Mesenchymal stem cell (in vitro differentiated cells and primary cell): ENCODE measurements at regions not wholly inside any gene's neighbourhood (a gene's known extent, or its start where the extent isn't known, plus 50 kb on each side); places are given as distances from the start of the nearest gene placed in this dataset.

Source experiments
- DNase-seq: peaks from one replicate; pipeline ENCODE4 v3.0.0-alpha.2; 2013
- H2AFZ ChIP-seq: one replicate; pipeline ENCODE4 v1.6.1; 2013; ENCODE audit warnings: low read depth, mild to moderate bottlenecking, control low read depth, inconsistent platforms, low read length, moderate library complexity
- H2AK5ac ChIP-seq: 2 replicates; pipeline ENCODE4 v1.6.1; 2013; ENCODE audit warnings: low read length, moderate library complexity, mild to moderate bottlenecking, inconsistent platforms; ENCODE audit not compliant: severe bottlenecking
- H2BK120ac ChIP-seq: one replicate; pipeline ENCODE4 v1.6.1; 2013; ENCODE audit warnings: low read depth, mild to moderate bottlenecking, inconsistent platforms, low read length, moderate library complexity
- H2BK12ac ChIP-seq, 2 experiments: one replicate each; pipeline ENCODE4 v1.6.1; 2013; ENCODE audit warnings: inconsistent platforms in 2 of 2, low read length in 2 of 2, mild to moderate bottlenecking in 2 of 2, moderate library complexity in 2 of 2, control low read depth in 1 of 2
- H2BK15ac ChIP-seq: one replicate; pipeline ENCODE4 v1.6.1; 2013; ENCODE audit warnings: mild to moderate bottlenecking, low read depth, inconsistent platforms; ENCODE audit not compliant: poor library complexity, severe bottlenecking
- H2BK5ac ChIP-seq: 2 replicates; pipeline ENCODE4 v1.6.1; 2013; ENCODE audit warnings: low read depth, mild to moderate bottlenecking, low read length, control low read depth, inconsistent platforms; ENCODE audit not compliant: poor library complexity, severe bottlenecking
- H3K14ac ChIP-seq, 2 experiments: one replicate each; pipeline ENCODE4 v1.6.1; 2013; ENCODE audit warnings: inconsistent platforms in 2 of 2, low read length in 2 of 2, control low read depth in 1 of 2, mild to moderate bottlenecking in 1 of 2, moderate library complexity in 1 of 2
- H3K18ac ChIP-seq, 2 experiments: one replicate each; pipeline ENCODE4 v1.6.1; 2013; ENCODE audit warnings: inconsistent platforms in 2 of 2, low read length in 2 of 2, control low read depth in 1 of 2, low read depth in 1 of 2, mild to moderate bottlenecking in 1 of 2
- H3K23ac ChIP-seq, 2 experiments: one replicate each; pipeline ENCODE4 v1.6.1; 2013; ENCODE audit warnings: inconsistent platforms in 2 of 2, low read length in 2 of 2, mild to moderate bottlenecking in 2 of 2, moderate library complexity in 2 of 2, control low read depth in 1 of 2
- H3K27ac ChIP-seq: 2 replicates; pipeline ENCODE4 v1.5.1; 2013; ENCODE audit warnings: mild to moderate bottlenecking, moderate library complexity, low read length, control low read depth, inconsistent platforms; ENCODE audit not compliant: poor library complexity, severe bottlenecking
- H3K27me3 ChIP-seq, 2 experiments: 2 replicates each; pipeline versions ENCODE4 v1.6.1 to v1.7.0; 2013; ENCODE audit warnings: low read length in 2 of 2, mild to moderate bottlenecking in 2 of 2, moderate library complexity in 2 of 2, control low read depth in 1 of 2, inconsistent platforms in 1 of 2; ENCODE audit not compliant: control insufficient read depth in 1 of 2, insufficient read depth in 1 of 2
- H3K36me3 ChIP-seq, 2 experiments: 2 replicates each; pipeline versions ENCODE4 v1.6.1 to v1.7.0; 2013; ENCODE audit warnings: low read length in 2 of 2, control low read depth in 1 of 2, inconsistent platforms in 1 of 2, low read depth in 1 of 2, mild to moderate bottlenecking in 1 of 2; ENCODE audit not compliant: insufficient read depth in 2 of 2, control insufficient read depth in 1 of 2
- H3K4ac ChIP-seq, 2 experiments: one replicate each; pipeline ENCODE4 v1.6.1; 2013; ENCODE audit warnings: inconsistent platforms in 2 of 2, low read length in 2 of 2, mild to moderate bottlenecking in 2 of 2, moderate library complexity in 2 of 2, control low read depth in 1 of 2, low read depth in 1 of 2
- H3K4me1 ChIP-seq: 2 replicates; pipeline ENCODE4 v1.6.1; 2013; ENCODE audit warnings: low read depth, low read length, control low read depth; ENCODE audit not compliant: control insufficient read depth, insufficient read depth
- H3K4me2 ChIP-seq: 2 replicates; pipeline ENCODE4 v1.6.1; 2013; ENCODE audit warnings: low read length, mild to moderate bottlenecking, inconsistent platforms; ENCODE audit not compliant: poor library complexity, severe bottlenecking
- H3K4me3 ChIP-seq, 2 experiments: 2 replicates each; pipeline versions ENCODE4 v1.5.1 to v1.7.0; 2013; ENCODE audit warnings: low read length in 2 of 2, mild to moderate bottlenecking in 2 of 2, control low read depth in 1 of 2, low read depth in 1 of 2; ENCODE audit not compliant: insufficient read depth in 1 of 2
- H3K79me1 ChIP-seq: replicated peaks from 2 replicates; pipeline ENCODE4 v1.6.1; 2013; ENCODE audit warnings: mild to moderate bottlenecking, control low read depth, low read length, inconsistent platforms; ENCODE audit not compliant: poor library complexity, severe bottlenecking
- H3K9ac ChIP-seq: 2 replicates; pipeline ENCODE4 v1.7.0; 2013; ENCODE audit warnings: mild to moderate bottlenecking, low read length, moderate library complexity
- H3K9me3 ChIP-seq: 2 replicates; pipeline ENCODE4 v1.7.0; 2013; ENCODE audit warnings: mild to moderate bottlenecking, low read length; ENCODE audit not compliant: control insufficient read depth
- H4K8ac ChIP-seq: one replicate; pipeline ENCODE4 v1.6.1; 2013; ENCODE audit warnings: inconsistent platforms, mild to moderate bottlenecking, low read length, moderate library complexity
- H4K91ac ChIP-seq: one replicate; pipeline ENCODE4 v1.6.1; 2013; ENCODE audit warnings: mild to moderate bottlenecking, low read length, inconsistent platforms
- WGBS: methylation state at CpG from one replicate; pipeline ENCODE4 v1.1.7; 2013; ENCODE audit warnings: mixed read lengths; 5-methylcytosine and 5-hydroxymethylcytosine counted together

DNA sequence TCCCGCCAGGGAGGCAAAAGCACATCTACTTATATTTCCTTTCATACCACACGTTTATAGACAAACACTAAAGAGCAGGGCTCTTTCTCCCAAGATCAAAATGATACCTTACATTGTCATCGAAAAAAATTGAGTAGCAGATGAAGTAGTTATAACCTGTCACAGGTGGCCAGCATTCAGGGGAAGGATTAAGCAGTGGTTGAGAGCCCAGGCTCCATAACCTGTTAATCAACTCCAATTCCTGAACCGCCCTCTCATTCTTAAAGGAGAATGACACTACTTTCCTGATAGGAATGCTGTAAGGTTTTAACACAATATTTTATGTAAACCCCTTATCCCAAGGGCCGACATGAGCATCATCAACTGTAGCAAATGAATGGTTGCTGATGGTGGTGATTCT lies 268.9 kb upstream of the KCNIP4 start:
- H3K79me1 ChIP-seq: no peaks in the 10 kb centered on the region
- H4K91ac ChIP-seq: no peak overlapping the region
- no peaks in the 10 kb centered on the region for H3K4me1 ChIP-seq
- H3K9me3 ChIP-seq: no peaks in the 10 kb centered on the region
- no peak overlapping the region for H3K18ac ChIP-seq
- H3K4ac ChIP-seq: no peak overlapping the region
- no peaks in the 10 kb centered on the region for H3K36me3 ChIP-seq
- no peak overlapping the region for H2BK15ac ChIP-seq
- H3K4me2 ChIP-seq: no peak overlapping the region
- no peak for DNase-seq
- no peak overlapping the region for H2BK12ac ChIP-seq
- H2AFZ ChIP-seq: no peak overlapping the region
- H3K4me3 ChIP-seq: no peak overlapping the region
- no peak overlapping the region for H4K8ac ChIP-seq
- H2BK5ac ChIP-seq: no peak overlapping the region
- H2AK5ac ChIP-seq: no peak overlapping the region
- no peak overlapping the region for H3K14ac ChIP-seq
- H2BK120ac ChIP-seq: no peak overlapping the region
- no peak overlapping the region for H3K9ac ChIP-seq
- H3K23ac ChIP-seq: no peak overlapping the region
- 72% methylated on average over 3 of the region's 5 CpGs for WGBS
- H3K27ac ChIP-seq: no peak overlapping the region
- H3K27me3 ChIP-seq: peaks cover 0 to 4% of the 10 kb centered on the region in 2 experiments

GRCh38 chr4:22216278-22216677 lies 267.7 kb upstream of the KCNIP4 start:
- H4K8ac ChIP-seq: no peak overlapping the region
- H3K4me1 ChIP-seq: no peaks in the 10 kb centered on the region
- no peak overlapping the region for H2BK12ac ChIP-seq
- H3K4me3 ChIP-seq: no peak overlapping the region
- no peak overlapping the region for H2BK15ac ChIP-seq
- no peak overlapping the region for H3K14ac ChIP-seq
- H3K9ac ChIP-seq: no peak overlapping the region
- no peak overlapping the region for H3K23ac ChIP-seq
- no CpG with 5 or more reads among the region's 1 CpG for WGBS
- no peak overlapping the region for H2AK5ac ChIP-seq
- H2BK120ac ChIP-seq: no peak overlapping the region
- no peaks in the 10 kb centered on the region for H3K9me3 ChIP-seq
- no peak overlapping the region for H3K18ac ChIP-seq
- H2BK5ac ChIP-seq: no peak overlapping the region
- no peak for DNase-seq
- peaks cover 0 to 4% of the 10 kb centered on the region in 2 experiments for H3K27me3 ChIP-seq
- no peak overlapping the region for H4K91ac ChIP-seq
- H3K4ac ChIP-seq: no peak overlapping the region
- H2AFZ ChIP-seq: no peak overlapping the region
- H3K79me1 ChIP-seq: no peaks in the 10 kb centered on the region
- no peaks in the 10 kb centered on the region for H3K36me3 ChIP-seq
- H3K27ac ChIP-seq: no peak overlapping the region
- H3K4me2 ChIP-seq: no peak overlapping the region

- Histone ChIP-seq H2AK5ac (no peak overlapping the region), H3K27ac (no peak overlapping the region), H3K23ac (no peak overlapping the region), H3K4me1 (no peaks in the 10 kb centered on the region), H3K27me3 (peaks cover 0 to 4% of the 10 kb centered on the region in 2 experiments), H2BK5ac (no peak overlapping the region), H3K14ac (no peak overlapping the region), H2BK120ac (no peak overlapping the region), H4K91ac (no peak overlapping the region), H4K8ac (no peak overlapping the region), H2AFZ (no peak overlapping the region), H2BK15ac (no peak overlapping the region), H3K79me1 (no peaks in the 10 kb centered on the region), H3K9me3 (no peaks in the 10 kb centered on the region), H3K4ac (no peak overlapping the region), H2BK12ac (no peak overlapping the region), H3K36me3 (no peaks in the 10 kb centered on the region), H3K9ac (no peak overlapping the region), H3K4me3 (no peak overlapping the region), H3K18ac (no peak overlapping the region), H3K4me2 (no peak overlapping the region)
- no peak for DNase-seq
- WGBS: no CpG with 5 or more reads among the region's 1 CpG
Observed at GRCh38 chr4:22215084-22215483, 266.5 kb upstream of the KCNIP4 start.

GRCh38 chr4:22203711-22204011 lies 255.1 kb upstream of the KCNIP4 start:
- no peak for DNase-seq
- Histone ChIP-seq H3K23ac (no peak overlapping the region), H4K91ac (no peak overlapping the region), H3K4me2 (no peak overlapping the region), H3K36me3 (no peaks in the 10 kb centered on the region), H2BK120ac (no peak overlapping the region), H2AFZ (no peak overlapping the region), H3K4me3 (no peak overlapping the region), H3K4ac (no peak overlapping the region), H3K27ac (no peak overlapping the region), H3K9me3 (no peaks in the 10 kb centered on the region), H3K14ac (no peak overlapping the region), H3K27me3 (no peaks in the 10 kb centered on the region), H3K18ac (no peak overlapping the region), H3K79me1 (no peaks in the 10 kb centered on the region), H3K4me1 (no peaks in the 10 kb centered on the region), H3K9ac (no peak overlapping the region), H2AK5ac (no peak overlapping the region), H2BK5ac (no peak overlapping the region), H4K8ac (no peak overlapping the region), H2BK12ac (no peak overlapping the region), H2BK15ac (no peak overlapping the region)
- WGBS: no CpG with 5 or more reads among the region's 1 CpG
